ENCODE measurements at regions not wholly inside any gene's neighbourhood (a gene's known extent, or its start where the extent isn't known, plus 50 kb on each side); places are given as distances from the start of the nearest gene placed in this dataset.

- TF ChIP-seq SIN3A (IDR thresholded peaks at IDR 0.05; ENCODE audit: borderline replicate concordance, insufficient read depth, low read length) (no peak), FOXP2 (optimal IDR thresholded peaks at IDR 0.05; ENCODE audit: borderline replicate concordance, extremely low read depth, extremely low read length, insufficient read depth) (no peak), POLR2AphosphoS5 (IDR thresholded peaks at IDR 0.05; ENCODE audit: low read depth, low read length) (no peak), TAF1 (IDR thresholded peaks at IDR 0.05; ENCODE audit: borderline replicate concordance, insufficient read depth, low read length) (no peak), REST (IDR thresholded peaks at IDR 0.05; ENCODE audit: insufficient read depth in 1 of 2, low read depth in 2 of 2, low read length in 2 of 2) (no peak)
Observed at GRCh38 chr1:172793823-172794222, 134.9 kb downstream of the FASLG start.

DNA sequence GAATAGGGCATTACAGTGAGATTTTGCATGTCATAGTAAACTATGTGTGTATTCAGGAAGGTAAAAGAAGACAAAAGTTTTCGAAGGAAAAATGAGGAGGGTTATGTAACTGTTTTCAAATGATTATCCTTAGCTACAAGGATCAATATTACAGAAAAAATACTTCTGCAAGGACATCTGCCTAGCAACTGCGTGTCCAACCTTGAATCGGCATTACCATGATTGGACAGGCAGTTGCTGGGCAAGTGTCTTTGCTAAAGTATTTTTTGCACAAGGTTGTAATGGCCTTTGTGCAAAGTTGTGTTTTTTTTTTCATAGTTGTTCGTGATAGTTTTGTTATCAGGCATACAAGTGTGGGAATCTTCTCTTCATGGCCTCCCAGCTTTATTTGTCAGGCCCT lies 136.8 kb downstream of the FASLG start:
- no peak for TF ChIP-seq POLR2AphosphoS5 (IDR thresholded peaks at IDR 0.05; ENCODE audit: low read depth, low read length)
- no peak for TF ChIP-seq SIN3A (IDR thresholded peaks at IDR 0.05; ENCODE audit: borderline replicate concordance, insufficient read depth, low read length)

DNA sequence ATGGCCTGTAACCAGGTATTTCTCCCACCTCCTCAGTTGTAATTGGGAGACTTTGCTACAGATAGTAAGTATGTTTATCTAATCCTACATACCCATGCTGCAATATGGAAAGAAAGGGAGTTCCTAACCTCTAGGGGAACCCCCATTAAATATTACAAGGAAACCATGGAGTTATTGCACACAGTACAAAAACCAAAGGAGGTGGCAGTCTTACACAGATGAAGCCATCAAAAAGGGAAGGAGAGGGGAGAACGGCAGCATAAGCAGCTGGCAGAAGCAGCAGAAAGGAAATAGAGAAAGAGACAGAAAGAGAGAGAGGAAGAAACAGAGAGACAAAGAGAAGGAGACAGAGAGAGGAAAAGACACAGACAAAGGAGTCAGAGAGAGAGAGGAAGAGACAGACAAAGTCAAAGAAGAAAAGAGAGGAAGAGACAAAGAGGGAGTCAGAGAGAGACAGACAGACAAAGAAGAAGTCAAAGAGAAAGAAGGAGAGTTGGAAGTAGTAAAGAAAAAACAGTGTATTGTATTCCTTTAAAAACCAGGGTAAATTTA lies 142.9 kb downstream of the FASLG start:
- TF ChIP-seq FOXP2 (optimal IDR thresholded peaks at IDR 0.05; ENCODE audit: borderline replicate concordance, extremely low read depth, extremely low read length, insufficient read depth) (no peak), POLR2AphosphoS5 (IDR thresholded peaks at IDR 0.05; ENCODE audit: low read depth, low read length) (no peak), SIN3A (IDR thresholded peaks at IDR 0.05; ENCODE audit: borderline replicate concordance, insufficient read depth, low read length) (no peak), REST (IDR thresholded peaks at IDR 0.05; ENCODE audit: insufficient read depth in 1 of 2, low read depth in 2 of 2, low read length in 2 of 2) (no peak), TAF1 (IDR thresholded peaks at IDR 0.05; ENCODE audit: borderline replicate concordance, insufficient read depth, low read length) (no peak)

DNA sequence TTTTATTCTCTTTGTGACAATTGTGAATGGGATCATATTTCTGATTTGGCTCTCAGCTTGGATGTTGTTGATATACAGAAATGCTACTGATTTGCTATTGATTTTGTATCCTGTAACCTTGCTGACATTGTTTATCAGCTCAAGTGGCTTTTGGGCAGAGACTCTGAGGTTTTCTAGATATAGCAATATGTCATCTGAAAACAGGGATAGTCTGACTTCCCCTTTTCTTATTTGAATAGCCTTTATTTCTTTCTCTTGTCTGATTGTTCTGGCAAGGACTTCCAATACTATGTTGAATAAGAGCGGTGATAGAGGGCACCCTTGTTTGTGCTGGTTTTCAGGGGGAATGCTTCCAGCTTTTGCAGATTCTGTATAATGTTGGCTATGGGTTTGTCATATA lies 150.8 kb downstream of the FASLG start:
- TF ChIP-seq POLR2AphosphoS5 (IDR thresholded peaks at IDR 0.05; ENCODE audit: low read depth, low read length) = no peak
- no peak for TF ChIP-seq REST (IDR thresholded peaks at IDR 0.05; ENCODE audit: insufficient read depth in 1 of 2, low read depth in 2 of 2, low read length in 2 of 2)
- no peak for TF ChIP-seq FOXP2 (optimal IDR thresholded peaks at IDR 0.05; ENCODE audit: borderline replicate concordance, extremely low read depth, extremely low read length, insufficient read depth)
- no peak for TF ChIP-seq TAF1 (IDR thresholded peaks at IDR 0.05; ENCODE audit: borderline replicate concordance, insufficient read depth, low read length)
- TF ChIP-seq SIN3A (IDR thresholded peaks at IDR 0.05; ENCODE audit: borderline replicate concordance, insufficient read depth, low read length) = no peak

- TF ChIP-seq POLR2AphosphoS5 (IDR thresholded peaks at IDR 0.05; ENCODE audit: low read depth, low read length) (no peak), TAF1 (IDR thresholded peaks at IDR 0.05; ENCODE audit: borderline replicate concordance, insufficient read depth, low read length) (no peak)
Observed at GRCh38 chr1:172810480-172811175, 151.7 kb downstream of the FASLG start.

DNA sequence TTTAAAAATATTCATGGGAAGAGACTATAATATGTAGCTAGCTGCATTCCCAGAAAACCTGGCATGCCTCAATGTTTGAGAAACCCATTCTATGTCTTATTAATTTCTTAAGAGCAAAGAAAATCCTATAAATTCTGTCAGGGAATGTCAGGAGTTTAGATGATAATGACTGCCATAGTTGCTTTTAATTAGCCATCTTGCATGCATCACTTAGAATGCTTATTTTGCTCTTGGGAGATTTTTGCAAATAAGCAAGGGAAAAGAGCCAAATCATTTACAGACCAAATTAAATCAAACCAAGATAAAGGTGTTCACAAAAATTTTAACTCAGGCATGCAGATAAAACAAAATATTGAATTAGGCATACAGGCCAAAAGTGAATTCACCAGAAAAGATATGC lies 152.8 kb downstream of the FASLG start:
- no peak for TF ChIP-seq SIN3A (IDR thresholded peaks at IDR 0.05; ENCODE audit: borderline replicate concordance, insufficient read depth, low read length)
- TF ChIP-seq FOXP2 (optimal IDR thresholded peaks at IDR 0.05; ENCODE audit: borderline replicate concordance, extremely low read depth, extremely low read length, insufficient read depth) = no peak
- TF ChIP-seq TAF1 (IDR thresholded peaks at IDR 0.05; ENCODE audit: borderline replicate concordance, insufficient read depth, low read length) = no peak
- no peak for TF ChIP-seq POLR2AphosphoS5 (IDR thresholded peaks at IDR 0.05; ENCODE audit: low read depth, low read length)
- TF ChIP-seq REST (IDR thresholded peaks at IDR 0.05; ENCODE audit: insufficient read depth in 1 of 2, low read depth in 2 of 2, low read length in 2 of 2) = no peak
